Tibial artery (tissue), 4 donors: ENCODE measurements at regions not wholly inside any gene's neighbourhood (a gene's known extent, or its start where the extent isn't known, plus 50 kb on each side); places are given as distances from the start of the nearest gene placed in this dataset.

Source experiments
- DNase-seq, 2 donors: peaks; one replicate each; pipeline ENCODE4 v3.0.0-alpha.2; 2019
- H3K27ac ChIP-seq, 2 donors: fragments of 200-600 bp; sonication (generic) in 1 of 2; 1 replicate in 1 of 2; 2 replicates in 1 of 2; pipeline ENCODE4 v1.5.1; 2018 to 2019; ENCODE audit warnings: mild to moderate bottlenecking in 1 of 2
- H3K27me3 ChIP-seq, 2 donors: fragments of 200-600 bp; sonication (generic) in 1 of 2; one replicate each; pipeline versions ENCODE4 v1.5.1 to v1.6.0; 2016 to 2019
- H3K36me3 ChIP-seq, 3 donors: fragments of 200-600 bp; sonication (generic) in 2 of 3; one replicate each; pipeline ENCODE4 v1.5.1; 2016 to 2019; ENCODE audit warnings: mild to moderate bottlenecking in 2 of 3
- H3K4me1 ChIP-seq, 4 donors: fragments of 200-600 bp; sonication (generic) in 2 of 4; 1 replicate in 3 of 4; 2 replicates in 1 of 4; pipeline ENCODE4 v1.5.1; 2016 to 2019
- H3K4me3 ChIP-seq, 2 donors: fragments of 200-600 bp; sonication (generic) in 1 of 2; 1 replicate in 1 of 2; 2 replicates in 1 of 2; pipeline ENCODE4 v1.5.1; 2018 to 2019; ENCODE audit warnings: mild to moderate bottlenecking in 2 of 2
- H3K9me3 ChIP-seq, 3 donors: fragments of 200-600 bp; sonication (generic) in 1 of 3; one replicate each; pipeline ENCODE4 v1.5.1; 2016 to 2019
- CTCF ChIP-seq, 2 experiments: fragments of 200-600 bp in 1 of 2; fragments of 450-650 bp in 1 of 2; IDR thresholded peaks; one replicate each; pipeline ENCODE4 v1.5.1; 2017 to 2019; ENCODE audit warnings: antibody characterized with exemption in 2 of 2, mild to moderate bottlenecking in 1 of 2, moderate library complexity in 1 of 2
- intact Hi-C: fragments of 100-400 bp; cut with DNase I; formaldehyde crosslinking; loops from one replicate; pipeline ENCODE4 v1.15.0; 2023; ENCODE audit warnings: low total_unique reads

GRCh38 chr10:23951841-23952240, 257.1 kb upstream of the KIAA1217 start:
- peaks cover 0 to 4% (median 0%) of the 10 kb centered on the region in 3 donors for H3K9me3 ChIP-seq
- H3K4me1 ChIP-seq: no peaks in the 10 kb centered on the region
- no peak overlapping the region for H3K4me3 ChIP-seq
- intact Hi-C loops: no loop called here
- H3K27ac ChIP-seq: no peak overlapping the region
- TF ChIP-seq CTCF (IDR thresholded peaks at IDR 0.05): no peak
- H3K36me3 ChIP-seq: no peaks in the 10 kb centered on the region
- DNase-seq: no peak
- no peaks in the 10 kb centered on the region for H3K27me3 ChIP-seq

- no peak overlapping the region for H3K4me3 ChIP-seq
- H3K9me3 ChIP-seq: peaks cover 0 to 4% (median 0%) of the 10 kb centered on the region in 3 donors
- intact Hi-C loops: no loop called here
- no peak for DNase-seq
- H3K36me3 ChIP-seq: no peaks in the 10 kb centered on the region
- H3K4me1 ChIP-seq: no peaks in the 10 kb centered on the region
- H3K27ac ChIP-seq: no peak overlapping the region
- no peak for TF ChIP-seq CTCF (IDR thresholded peaks at IDR 0.05)
- no peaks in the 10 kb centered on the region for H3K27me3 ChIP-seq
Observed at GRCh38 chr10:23955456-23956225, 253.3 kb upstream of the KIAA1217 start.

- Histone ChIP-seq H3K36me3 (no peaks in the 10 kb centered on the region), H3K27me3 (no peaks in the 10 kb centered on the region), H3K4me1 (no peaks in the 10 kb centered on the region), H3K27ac (no peak overlapping the region), H3K9me3 (no peaks in the 10 kb centered on the region), H3K4me3 (no peak overlapping the region)
- intact Hi-C loops: no loop called here
- no peak for TF ChIP-seq CTCF (IDR thresholded peaks at IDR 0.05)
- DNase-seq: no peak
Observed at GRCh38 chr10:23965123-23965522, 243.8 kb upstream of the KIAA1217 start.

GRCh38 chr10:23965880-23966279, 243.1 kb upstream of the KIAA1217 start:
- no peak overlapping the region for H3K27ac ChIP-seq
- H3K4me3 ChIP-seq: no peak overlapping the region
- intact Hi-C loops: no loop called here
- no peak for TF ChIP-seq CTCF (IDR thresholded peaks at IDR 0.05)
- no peak for DNase-seq
- no peaks in the 10 kb centered on the region for H3K27me3 ChIP-seq
- no peaks in the 10 kb centered on the region for H3K4me1 ChIP-seq
- H3K9me3 ChIP-seq: no peaks in the 10 kb centered on the region
- H3K36me3 ChIP-seq: no peaks in the 10 kb centered on the region

GRCh38 chr10:23966504-23967051, 242.4 kb upstream of the KIAA1217 start:
- no peaks in the 10 kb centered on the region for H3K4me1 ChIP-seq
- DNase-seq: no peak
- no peaks in the 10 kb centered on the region for H3K9me3 ChIP-seq
- no peaks in the 10 kb centered on the region for H3K27me3 ChIP-seq
- no peak overlapping the region for H3K27ac ChIP-seq
- no peaks in the 10 kb centered on the region for H3K36me3 ChIP-seq
- no peak overlapping the region for H3K4me3 ChIP-seq
- intact Hi-C loops: no loop called here
- TF ChIP-seq CTCF (IDR thresholded peaks at IDR 0.05): no peak
